ENCODE measurements at regions not wholly inside any gene's neighbourhood (a gene's known extent, or its start where the extent isn't known, plus 50 kb on each side); places are given as distances from the start of the nearest gene placed in this dataset.

DNA sequence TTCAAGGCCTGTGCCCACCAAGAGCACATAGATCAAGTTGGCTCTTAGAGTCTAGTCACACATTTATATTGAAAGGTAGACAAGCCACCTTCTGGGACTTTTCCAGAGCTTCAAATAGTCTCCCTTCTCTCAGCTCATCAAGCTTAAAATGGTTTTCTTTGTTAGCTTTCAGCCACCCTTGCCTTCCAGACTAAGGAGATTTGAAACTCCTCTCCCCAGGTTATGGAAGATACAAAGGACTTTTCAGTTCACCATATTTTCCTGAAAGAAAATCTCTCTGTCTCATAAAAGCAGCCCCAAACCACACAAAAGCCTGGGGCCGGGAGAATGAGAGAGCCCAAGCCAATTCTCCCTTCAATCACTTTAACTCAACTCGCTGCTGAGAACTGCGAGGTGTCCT is 134.1 kb downstream of the ZC3H11B start:
- in situ Hi-C loops (cut with HindIII; ENCODE audit: low sequenced_read_pairs) = no loop called here

DNA sequence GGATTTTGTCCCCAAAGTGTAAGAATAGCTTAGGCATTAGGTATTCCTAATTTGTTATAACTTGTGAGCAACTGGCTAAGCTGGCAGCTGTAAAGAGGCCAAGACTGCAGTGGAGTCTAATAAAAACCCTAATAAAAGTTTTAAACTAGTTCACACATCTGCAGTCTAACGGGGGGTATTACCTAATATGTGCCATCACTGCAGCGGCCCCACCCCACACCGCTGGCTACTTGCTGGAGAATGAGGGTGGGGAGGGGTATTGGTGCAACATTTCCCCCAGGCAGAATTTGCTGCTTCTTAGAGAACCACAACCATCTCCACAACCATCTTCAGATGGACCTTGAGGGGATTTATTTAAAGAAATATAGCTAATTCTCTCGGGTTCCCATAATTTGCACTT is 135.0 kb downstream of the ZC3H11B start:
- in situ Hi-C loops (cut with HindIII; ENCODE audit: low sequenced_read_pairs) = no loop called here

DNA sequence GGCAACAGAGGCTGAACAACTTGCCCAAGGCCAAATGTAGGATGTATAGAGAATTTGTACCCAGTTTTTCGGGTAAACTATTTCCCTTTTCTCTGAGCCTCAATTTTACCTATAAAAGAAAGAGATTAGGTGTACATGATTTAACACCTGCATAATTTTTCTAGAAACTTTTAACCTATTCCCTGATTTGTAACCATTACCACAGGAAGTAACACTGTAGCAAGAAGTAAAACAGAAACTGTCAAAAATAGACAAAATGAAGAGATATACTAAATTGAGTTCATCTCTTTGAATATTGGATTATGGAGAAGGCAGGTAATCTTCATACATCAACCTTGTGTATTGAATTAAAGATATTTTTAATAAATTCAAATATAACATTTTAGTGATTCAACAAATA is 136.2 kb downstream of the ZC3H11B start:
- in situ Hi-C loops (cut with HindIII; ENCODE audit: low sequenced_read_pairs) = no loop called here

DNA sequence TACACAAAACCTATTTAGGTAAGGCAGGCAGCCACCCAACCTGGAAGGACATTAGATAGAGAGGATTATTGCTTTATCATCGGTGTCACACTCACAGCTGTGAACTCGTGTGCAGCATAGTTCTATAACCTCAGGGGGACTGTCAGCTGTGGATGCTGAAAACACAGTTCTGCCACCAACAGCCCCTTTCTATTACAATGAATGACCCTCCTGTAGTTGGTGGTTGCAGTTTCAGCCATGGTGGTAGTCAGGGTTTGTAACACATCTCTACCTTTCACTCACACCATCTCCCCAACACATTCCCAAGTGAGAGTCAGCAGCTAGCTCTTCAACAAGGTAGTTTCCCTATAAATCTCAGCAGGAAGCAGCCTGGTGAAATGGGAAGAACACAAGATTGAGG is 136.8 kb downstream of the ZC3H11B start:
- in situ Hi-C loops (cut with HindIII; ENCODE audit: low sequenced_read_pairs) = no loop called here

DNA sequence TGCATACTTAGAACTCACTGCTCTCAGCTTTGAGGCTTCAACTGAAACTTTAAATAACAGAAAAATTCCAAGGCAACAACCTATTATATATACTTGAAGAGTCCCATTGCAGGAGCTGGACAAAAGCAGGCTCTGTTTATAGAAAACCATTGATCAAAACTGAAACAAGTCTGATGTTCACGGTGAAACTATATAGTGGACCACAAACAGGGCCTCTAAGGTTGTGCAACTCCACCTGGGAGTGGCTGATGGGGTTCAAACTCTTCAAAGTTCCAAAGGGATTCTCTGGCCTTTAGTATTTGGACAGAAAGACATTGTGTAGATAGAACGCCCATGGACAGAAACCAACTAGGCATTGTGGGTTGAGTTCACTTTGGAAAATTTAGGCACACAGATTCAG is 140.3 kb downstream of the ZC3H11B start:
- in situ Hi-C loops (cut with HindIII; ENCODE audit: low sequenced_read_pairs) = no loop called here

DNA sequence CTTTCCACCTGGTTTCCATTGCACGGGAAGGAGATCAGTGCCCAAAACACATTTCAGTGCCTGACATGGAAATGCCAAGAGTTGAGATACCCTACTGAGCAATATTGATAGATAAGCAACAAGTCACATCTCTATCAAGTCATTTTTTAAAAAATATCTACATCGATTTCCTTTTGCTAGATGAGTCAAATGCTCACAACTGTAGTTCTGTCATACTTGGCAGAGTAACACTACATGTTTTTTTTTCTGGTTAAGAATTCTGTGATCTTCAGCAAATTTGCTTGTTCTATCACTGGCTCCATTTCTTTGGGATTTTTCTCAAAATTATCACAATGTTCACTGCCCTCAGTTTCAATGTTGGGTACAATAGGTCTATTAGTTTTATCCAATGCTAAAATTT is 145.4 kb downstream of the ZC3H11B start:
- in situ Hi-C loops (cut with HindIII; ENCODE audit: low sequenced_read_pairs) = no loop called here

DNA sequence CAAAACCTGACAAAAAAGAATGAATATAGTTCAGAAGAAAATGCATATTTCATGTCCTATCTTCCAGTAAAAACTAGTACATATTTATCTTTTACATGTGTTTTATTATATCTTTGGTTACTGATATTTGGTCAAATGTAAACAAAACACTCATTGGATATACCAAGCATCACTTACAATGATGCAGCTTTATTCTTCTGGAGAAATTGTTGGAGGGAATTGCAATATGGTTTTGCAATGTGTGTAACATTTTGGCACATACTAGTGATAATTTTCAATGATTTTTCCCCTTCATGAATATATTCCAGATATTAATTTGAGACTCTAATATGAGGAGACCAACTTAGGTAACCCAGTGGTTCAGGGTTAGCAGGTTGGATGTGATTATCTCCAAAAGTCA is 146.1 kb downstream of the ZC3H11B start:
- in situ Hi-C loops (cut with HindIII; ENCODE audit: low sequenced_read_pairs) = no loop called here

DNA sequence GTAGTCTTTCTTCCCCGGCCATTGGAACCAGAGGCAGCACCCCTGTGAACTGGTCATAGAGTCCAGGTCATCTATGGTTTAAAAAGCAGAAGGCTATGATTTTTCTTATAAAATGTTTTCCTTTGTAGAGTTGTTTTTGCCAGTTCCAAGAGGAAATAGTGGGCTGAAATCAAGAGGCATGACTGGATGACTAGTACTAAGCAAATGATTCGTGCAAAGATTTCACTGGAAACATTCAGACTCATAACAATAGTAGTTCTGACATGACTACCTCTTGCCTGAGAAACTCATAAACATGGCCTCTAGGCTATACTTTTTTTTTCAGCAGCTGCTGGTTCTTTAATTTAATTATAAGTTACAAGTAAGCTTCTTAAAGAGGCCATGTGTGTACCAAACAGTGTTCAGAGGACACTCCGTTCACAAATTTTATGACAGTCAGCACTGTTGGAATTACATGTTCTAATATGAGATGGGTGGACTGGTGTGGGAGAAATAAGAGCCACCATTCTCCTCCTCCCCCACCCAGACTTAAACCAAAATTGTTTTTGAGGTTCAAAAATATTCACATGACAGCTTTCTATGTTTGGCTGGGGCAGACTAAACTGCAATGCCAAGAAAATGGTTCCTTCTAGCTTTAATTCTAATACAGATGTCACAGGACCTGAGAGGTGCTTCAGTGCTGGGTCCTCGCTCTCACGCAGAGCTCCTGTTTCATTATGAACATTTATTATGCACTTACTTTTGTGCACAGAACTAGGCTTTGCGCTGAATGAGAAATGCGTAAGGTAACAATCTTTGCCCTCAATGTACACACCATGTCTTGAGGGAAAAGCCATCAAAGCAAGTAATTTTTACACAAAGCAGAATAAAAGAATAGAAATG is 147.5 kb downstream of the ZC3H11B start:
- in situ Hi-C loops (cut with HindIII; ENCODE audit: low sequenced_read_pairs) = no loop called here

DNA sequence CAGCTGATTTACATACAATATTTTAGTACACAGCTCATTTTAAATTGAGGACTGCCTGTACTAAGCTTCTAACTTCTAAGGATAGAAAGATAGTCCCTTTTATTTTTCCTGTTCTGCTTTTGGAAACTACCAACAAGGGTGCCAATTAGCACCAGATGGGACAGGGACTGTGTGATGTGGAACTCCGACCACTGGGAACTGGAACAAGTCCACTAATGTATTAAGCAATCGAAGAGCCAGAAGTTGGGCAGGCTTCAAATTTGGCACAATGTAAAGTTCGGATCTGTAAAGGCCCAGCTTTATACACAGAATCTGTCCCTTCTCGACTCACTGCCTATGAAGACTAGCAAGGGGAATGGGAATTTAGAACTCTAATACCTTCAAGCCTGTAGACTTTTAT is 149.3 kb downstream of the ZC3H11B start:
- in situ Hi-C loops (cut with HindIII; ENCODE audit: low sequenced_read_pairs) = no loop called here

DNA sequence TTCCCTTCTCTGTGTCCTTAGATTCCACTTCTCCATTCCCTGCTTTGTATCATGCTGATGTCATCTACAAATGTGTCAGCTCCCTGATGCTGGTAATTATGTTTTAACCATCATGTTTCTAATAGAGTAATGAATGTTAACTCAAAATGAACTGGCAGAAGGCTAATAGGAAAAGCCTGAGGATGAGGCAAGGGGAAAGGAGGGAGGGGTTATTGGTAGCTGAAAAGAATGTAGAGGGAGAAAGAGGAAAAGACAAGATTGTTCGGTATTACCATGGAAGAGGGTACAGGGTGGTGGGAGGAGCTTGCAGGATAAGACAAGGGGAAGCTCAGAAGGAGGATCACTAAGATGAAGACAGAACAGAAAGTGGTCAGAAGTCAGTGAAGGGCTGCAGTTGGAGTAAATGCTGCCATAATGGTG is 150.9 kb downstream of the ZC3H11B start:
- in situ Hi-C loops (cut with HindIII; ENCODE audit: low sequenced_read_pairs) = no loop called here

DNA sequence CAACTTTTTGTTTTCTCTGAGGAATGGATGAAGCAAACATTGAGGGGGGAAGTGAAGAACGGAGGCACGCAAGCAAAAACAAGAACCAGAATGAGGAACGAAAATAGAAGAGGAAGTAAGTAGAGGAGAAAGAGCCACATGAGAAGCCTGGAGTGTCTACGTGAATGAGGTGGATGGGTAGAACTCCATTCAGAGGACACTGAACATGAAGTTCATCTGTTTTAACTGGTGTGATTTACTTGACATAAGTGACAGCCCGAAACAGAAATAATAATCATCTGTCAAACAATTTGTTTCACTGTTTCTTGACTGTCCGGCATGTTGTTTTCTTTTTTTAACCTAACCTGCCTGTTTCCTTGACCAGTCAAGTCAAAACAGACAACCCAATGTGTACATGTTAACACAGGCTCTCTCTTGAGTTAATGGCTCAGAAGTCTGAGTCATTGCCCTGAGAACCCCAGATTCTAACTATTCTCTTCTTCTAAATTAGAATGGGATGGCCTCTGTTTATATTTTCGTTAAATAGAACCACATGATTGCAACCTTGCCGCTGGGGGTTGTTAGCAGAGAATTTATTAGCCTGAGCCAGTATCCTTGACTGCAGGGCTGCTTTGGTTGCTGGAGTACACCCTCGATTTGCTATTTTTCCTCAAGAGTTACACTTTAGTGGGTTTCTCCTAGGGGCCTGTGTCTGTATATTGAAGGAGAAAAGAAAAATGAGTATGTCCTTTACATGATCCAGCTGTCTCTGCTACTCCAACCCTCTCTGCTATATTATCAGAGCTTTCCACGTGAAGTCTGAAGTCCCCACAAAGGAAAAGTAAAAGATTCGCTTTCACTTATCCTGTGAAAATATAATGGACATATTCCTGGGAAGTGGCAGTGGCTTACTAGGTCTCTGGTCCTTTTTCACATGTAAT is 151.7 kb downstream of the ZC3H11B start:
- in situ Hi-C loops (cut with HindIII; ENCODE audit: low sequenced_read_pairs) = no loop called here

DNA sequence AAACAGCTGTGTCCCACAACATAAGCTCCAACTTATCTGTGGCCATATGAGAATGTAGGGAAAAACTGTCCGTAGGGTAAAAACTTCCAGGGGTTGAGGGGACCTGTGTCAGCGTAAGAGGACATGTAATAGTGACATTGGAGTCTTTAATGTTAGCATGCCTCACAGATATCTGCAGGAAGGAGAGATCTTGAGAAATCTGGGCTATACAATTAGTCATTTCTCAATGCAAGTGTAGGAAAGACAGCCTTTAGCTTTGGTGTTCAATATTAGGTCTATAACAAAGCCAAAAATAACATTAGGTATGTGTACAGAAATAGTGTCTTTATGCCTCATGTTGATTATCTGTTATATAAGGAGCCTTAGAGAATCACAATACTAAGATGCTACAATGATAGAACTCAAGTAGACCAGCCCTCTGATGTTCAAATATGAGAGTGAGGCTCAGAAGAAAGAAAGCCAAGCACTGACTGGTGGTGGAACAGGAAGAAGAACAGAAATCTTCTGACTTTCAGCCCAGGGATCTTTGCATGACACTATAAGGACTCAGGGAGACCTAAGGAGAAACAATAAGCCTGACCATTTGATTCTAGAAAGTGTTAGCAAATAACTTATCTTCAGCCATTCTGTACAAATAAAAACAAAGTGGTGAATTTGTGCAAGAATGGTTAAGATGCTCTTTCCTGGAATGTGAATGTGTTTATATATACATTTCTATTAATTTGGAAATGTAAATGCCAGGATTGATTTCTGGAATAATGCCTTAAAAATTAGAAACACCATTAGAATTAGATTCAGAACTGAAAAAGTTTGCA is 152.6 kb downstream of the ZC3H11B start:
- in situ Hi-C loops (cut with HindIII; ENCODE audit: low sequenced_read_pairs) = no loop called here

DNA sequence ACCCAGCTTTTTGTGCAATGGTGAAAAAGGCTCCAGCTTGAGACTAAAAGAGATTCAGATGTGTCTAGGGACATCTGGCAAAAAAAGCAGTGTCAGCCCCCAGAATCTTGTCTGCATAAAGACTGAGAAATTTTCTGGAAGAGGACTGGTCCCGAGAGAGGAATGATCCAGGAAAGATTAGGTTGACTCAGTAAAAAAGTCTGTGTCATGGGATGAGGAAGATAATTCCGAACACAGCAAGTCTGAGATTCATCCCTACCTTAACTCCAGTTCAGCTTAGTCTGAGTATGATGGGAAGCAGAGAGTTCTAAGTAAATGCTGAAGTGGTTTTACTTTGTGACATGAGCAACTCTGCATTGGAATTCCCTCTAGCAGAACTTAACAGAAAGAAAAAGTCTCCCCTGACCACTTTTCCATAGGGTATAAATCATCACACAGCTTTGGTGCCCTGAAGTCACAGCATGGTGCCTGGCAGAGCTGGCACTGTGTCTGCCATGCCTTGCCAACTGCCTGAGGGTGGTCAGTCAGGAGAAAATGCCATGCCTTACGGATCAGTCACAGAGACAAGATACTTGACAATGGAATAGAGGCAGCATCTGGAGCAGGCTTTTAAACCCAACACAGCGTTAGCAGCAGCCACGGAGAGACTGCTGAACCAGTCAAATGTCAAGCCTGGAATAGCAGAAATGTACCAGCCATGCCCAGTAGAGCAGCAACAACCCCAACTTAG is 153.4 kb downstream of the ZC3H11B start:
- in situ Hi-C loops (cut with HindIII; ENCODE audit: low sequenced_read_pairs) = no loop called here

DNA sequence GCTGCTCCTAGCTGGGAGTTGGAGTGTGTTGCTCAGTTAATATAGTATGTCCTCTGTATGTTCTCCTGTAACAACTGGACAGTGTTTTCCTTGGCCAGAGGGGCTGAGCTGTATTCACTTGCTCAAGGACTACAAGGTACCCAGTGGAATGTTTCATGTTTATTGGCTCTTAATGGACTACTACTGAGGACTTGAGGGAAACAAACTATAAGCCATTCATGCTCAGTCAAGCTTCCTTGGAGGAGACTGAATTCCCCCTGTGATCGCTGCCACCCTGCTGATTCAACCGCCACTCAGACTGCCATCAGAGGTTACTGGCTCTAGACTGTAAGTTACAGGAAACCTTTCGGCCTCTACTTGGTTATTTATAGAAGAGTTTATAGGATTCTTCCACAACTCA is 166.6 kb downstream of the ZC3H11B start:
- in situ Hi-C loops (cut with HindIII; ENCODE audit: low sequenced_read_pairs) = no loop called here

DNA sequence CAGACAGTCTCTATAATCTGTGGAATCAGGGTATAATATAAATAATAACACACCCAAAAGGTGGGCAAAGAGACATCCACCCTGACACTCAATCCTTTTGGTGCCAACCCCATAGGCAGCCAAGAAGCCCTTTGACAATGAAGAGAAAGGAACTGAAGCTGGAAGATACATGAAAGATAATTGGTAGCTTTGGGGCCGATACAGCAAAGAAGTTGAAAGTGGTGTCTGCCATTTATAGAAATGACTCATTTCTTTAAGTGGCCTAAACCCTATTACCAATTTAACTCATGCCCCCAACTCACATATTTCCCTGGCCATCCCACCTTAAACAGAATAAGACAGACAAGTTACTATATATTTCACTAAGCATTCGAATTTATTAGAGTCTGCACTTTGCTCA is 167.0 kb downstream of the ZC3H11B start:
- in situ Hi-C loops (cut with HindIII; ENCODE audit: low sequenced_read_pairs) = no loop called here

DNA sequence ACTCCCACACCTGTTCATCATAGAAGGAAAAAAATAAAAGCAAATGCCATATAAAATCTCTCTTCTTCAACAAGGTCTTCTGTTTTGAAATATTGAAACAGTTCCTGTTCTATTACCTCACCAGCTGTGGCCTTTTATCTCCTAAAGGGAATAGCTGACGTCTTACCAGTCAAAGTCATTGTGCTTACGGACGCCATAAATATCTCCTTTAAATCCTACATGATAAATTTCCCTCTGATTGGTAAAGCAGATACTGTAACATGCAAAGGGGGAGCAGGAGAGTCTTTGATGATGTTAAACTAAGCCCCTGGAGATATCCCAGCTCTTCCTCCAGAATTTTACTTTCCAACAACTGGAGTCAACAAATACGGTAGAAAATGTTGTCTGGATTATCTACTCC is 168.4 kb downstream of the ZC3H11B start:
- in situ Hi-C loops (cut with HindIII; ENCODE audit: low sequenced_read_pairs) = no loop called here

DNA sequence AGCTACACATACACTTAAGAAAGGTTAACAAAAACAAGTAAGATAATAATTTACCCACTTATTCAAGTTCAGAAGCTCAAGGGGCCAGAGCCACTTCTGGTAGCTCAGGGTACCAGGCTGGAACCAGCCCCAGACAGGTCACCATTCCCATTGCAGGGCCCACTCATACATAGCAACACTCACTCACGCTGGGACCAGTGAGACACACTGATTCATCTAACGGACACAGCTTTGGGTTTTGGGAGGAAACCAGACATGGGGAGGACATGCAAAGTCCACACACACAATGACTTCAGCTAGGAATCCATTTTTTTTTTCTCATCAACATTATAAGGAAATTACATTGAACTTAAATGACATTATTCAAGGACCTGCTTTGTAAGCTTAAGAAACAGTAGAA is 169.1 kb downstream of the ZC3H11B start:
- in situ Hi-C loops (cut with HindIII; ENCODE audit: low sequenced_read_pairs) = no loop called here

DNA sequence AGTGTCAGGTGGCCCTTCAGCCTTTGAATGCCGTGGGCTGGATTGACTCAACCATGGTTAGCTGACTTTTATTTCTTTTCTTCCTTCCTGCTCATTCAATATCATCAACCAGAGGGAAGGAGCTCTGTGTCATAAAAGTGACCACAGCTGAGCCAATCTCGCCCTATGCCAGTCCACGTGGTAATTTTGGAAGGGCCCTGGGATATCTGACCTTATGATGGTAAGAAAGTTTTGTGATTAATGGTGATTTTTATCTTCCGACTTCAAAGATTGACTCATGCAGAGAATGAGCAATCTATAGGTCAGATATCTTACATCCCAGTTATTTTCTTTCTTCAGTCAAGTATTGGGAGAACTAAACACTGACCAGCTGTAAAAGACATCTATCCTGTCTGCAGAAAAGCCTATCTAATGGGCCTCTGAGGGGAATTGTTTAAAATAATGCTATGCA is 170.3 kb downstream of the ZC3H11B start:
- in situ Hi-C loops (cut with HindIII; ENCODE audit: low sequenced_read_pairs) = no loop called here

DNA sequence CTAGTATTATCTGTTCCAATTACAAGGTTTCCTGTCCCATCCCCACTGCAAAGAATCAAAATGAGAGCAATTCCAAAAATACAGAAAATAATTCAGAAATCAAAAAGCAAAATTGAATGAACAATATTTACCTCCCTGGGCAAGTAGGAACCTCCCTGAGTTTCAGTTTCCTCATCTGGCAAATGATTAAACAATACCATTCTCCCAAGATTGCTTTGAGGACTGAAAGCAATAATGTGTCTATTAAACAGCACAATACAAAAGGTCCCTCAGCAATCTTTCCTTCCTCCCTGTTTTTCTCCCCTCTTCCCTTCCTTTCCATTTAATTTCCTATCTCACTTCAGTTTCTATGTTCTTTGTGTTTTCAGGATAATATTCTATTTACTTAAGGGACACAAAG is 171.0 kb downstream of the ZC3H11B start:
- in situ Hi-C loops (cut with HindIII; ENCODE audit: low sequenced_read_pairs) = no loop called here

DNA sequence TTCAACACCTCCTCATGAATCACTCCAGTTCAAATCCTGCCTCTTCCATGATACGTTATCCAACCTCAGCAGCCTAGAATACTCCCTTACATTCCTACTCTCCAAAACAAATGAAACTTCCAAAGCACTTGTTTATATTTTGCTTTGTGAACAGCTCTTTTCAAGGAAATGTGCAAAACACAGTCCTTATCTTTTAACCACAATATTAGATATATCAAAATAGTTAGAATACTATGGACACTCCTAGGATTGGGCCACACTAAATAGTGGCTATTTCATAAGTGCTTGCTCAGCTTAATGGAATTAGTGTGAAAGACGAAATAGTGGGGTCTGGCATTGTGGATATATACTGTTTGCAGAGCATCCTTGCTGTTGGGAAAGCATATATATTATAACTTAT is 173.5 kb downstream of the ZC3H11B start:
- in situ Hi-C loops (cut with HindIII; ENCODE audit: low sequenced_read_pairs) = no loop called here

Measured in DLD1 (cell line).